ENCODE measurements at regions not wholly inside any gene's neighbourhood (a gene's known extent, or its start where the extent isn't known, plus 50 kb on each side); places are given as distances from the start of the nearest gene placed in this dataset.

GRCh38 chr7:142440219-142440905 is 182.5 kb upstream of the PRSS58 start:
- Histone ChIP-seq H3K9me3 (no peaks in the 10 kb centered on the region), H3K27ac (no peak overlapping the region), H3K27me3 (replicated peaks; ENCODE audit: insufficient read depth) (no peaks in the 10 kb centered on the region), H3K4me3 (no peak overlapping the region), H3K4me1 (replicated peaks) (no peaks in the 10 kb centered on the region), H3K36me3 (no peaks in the 10 kb centered on the region)
- DNase-seq (ENCODE audit: low spot score), result no peak
- intact Hi-C loops (cut with DNase I), result no loop called here
- TF ChIP-seq CTCF (IDR thresholded peaks at IDR 0.05), result no peak
- TF ChIP-seq POLR2A (IDR thresholded peaks at IDR 0.05), result no peak
- no peak for TF ChIP-seq POLR2AphosphoS5 (IDR thresholded peaks at IDR 0.05)
- 76% methylated on average over 6 of the region's 6 CpGs for WGBS

GRCh38 chr7:142439739-142440138 is 181.9 kb upstream of the PRSS58 start:
- Histone ChIP-seq H3K4me3 (no peak overlapping the region), H3K9me3 (no peaks in the 10 kb centered on the region), H3K27me3 (replicated peaks; ENCODE audit: insufficient read depth) (no peaks in the 10 kb centered on the region), H3K4me1 (replicated peaks) (no peaks in the 10 kb centered on the region), H3K36me3 (no peaks in the 10 kb centered on the region), H3K27ac (no peak overlapping the region)
- 83% methylated on average over 4 of the region's 4 CpGs for WGBS
- TF ChIP-seq POLR2AphosphoS5 (IDR thresholded peaks at IDR 0.05) (no peak), POLR2A (IDR thresholded peaks at IDR 0.05) (no peak), CTCF (IDR thresholded peaks at IDR 0.05) (no peak)
- intact Hi-C loops (cut with DNase I), result no loop called here
- DNase-seq (ENCODE audit: low spot score), result no peak

GRCh38 chr7:142438923-142439515 is 181.2 kb upstream of the PRSS58 start:
- H3K27me3 ChIP-seq (replicated peaks; ENCODE audit: insufficient read depth), result no peaks in the 10 kb centered on the region
- no peak for TF ChIP-seq POLR2AphosphoS5 (IDR thresholded peaks at IDR 0.05)
- no peak overlapping the region for H3K27ac ChIP-seq
- H3K4me1 ChIP-seq (replicated peaks), result no peaks in the 10 kb centered on the region
- intact Hi-C loops (cut with DNase I), result no loop called here
- H3K36me3 ChIP-seq, result no peaks in the 10 kb centered on the region
- 66% methylated on average over 8 of the region's 8 CpGs for WGBS
- H3K9me3 ChIP-seq, result no peaks in the 10 kb centered on the region
- DNase-seq (ENCODE audit: low spot score), result no peak
- H3K4me3 ChIP-seq, result no peak overlapping the region

- 86% methylated on average over 12 of the region's 12 CpGs for WGBS
- H3K27me3 ChIP-seq (replicated peaks; ENCODE audit: insufficient read depth), result no peaks in the 10 kb centered on the region
- no peaks in the 10 kb centered on the region for H3K9me3 ChIP-seq
- no peak for DNase-seq (ENCODE audit: low spot score)
- H3K4me1 ChIP-seq (replicated peaks), result no peaks in the 10 kb centered on the region
- no peak overlapping the region for H3K4me3 ChIP-seq
- TF ChIP-seq POLR2A (IDR thresholded peaks at IDR 0.05) (no peak), POLR2AphosphoS5 (IDR thresholded peaks at IDR 0.05) (no peak), CTCF (IDR thresholded peaks at IDR 0.05) (peak in 2 of 4 experiments; percentile 7 to 28)
- H3K36me3 ChIP-seq, result no peaks in the 10 kb centered on the region
- no peak overlapping the region for H3K27ac ChIP-seq
- intact Hi-C loops (cut with DNase I), result no loop called here
These were observed 180.5 kb upstream of the PRSS58 start for GRCh38 chr7:142438235-142438922.

- DNase-seq (ENCODE audit: low spot score), result no peak
These were observed 179.9 kb upstream of the PRSS58 start for GRCh38 chr7:142437741-142438140.

More at GRCh38 chr7:142437741-142438140, 179.9 kb upstream of the PRSS58 start:
- no peaks in the 10 kb centered on the region for H3K4me1 ChIP-seq (replicated peaks)
- H3K27ac ChIP-seq, result no peak overlapping the region
- H3K27me3 ChIP-seq (replicated peaks; ENCODE audit: insufficient read depth), result no peaks in the 10 kb centered on the region
- no peak overlapping the region for H3K4me3 ChIP-seq
- no peak for TF ChIP-seq CTCF (IDR thresholded peaks at IDR 0.05)
- TF ChIP-seq POLR2A (IDR thresholded peaks at IDR 0.05), result no peak
- no peak for TF ChIP-seq POLR2AphosphoS5 (IDR thresholded peaks at IDR 0.05)
- intact Hi-C loops (cut with DNase I), result no loop called here
- H3K9me3 ChIP-seq, result no peaks in the 10 kb centered on the region
- H3K36me3 ChIP-seq, result no peaks in the 10 kb centered on the region
